Erythroblast (primary cell): ENCODE measurements at regions not wholly inside any gene's neighbourhood (a gene's known extent, or its start where the extent isn't known, plus 50 kb on each side); places are given as distances from the start of the nearest gene placed in this dataset.
"Not testable (repeated sequence)": the region's sequence is repeated elsewhere in the genome, so short reads cannot be mapped to it uniquely, and the experiment has no call there.

Source experiments
- GATA1 ChIP-seq: IDR thresholded peaks from 2 replicates; pipeline ENCODE4 v1.6.1; 2011; ENCODE audit warnings: low read depth, mild to moderate bottlenecking, control low read depth, low read length, moderate library complexity
- POLR2A ChIP-seq: IDR thresholded peaks from 2 replicates; pipeline ENCODE4 v1.6.1; 2011; ENCODE audit warnings: mild to moderate bottlenecking, low read length

- not testable (repeated sequence) for TF ChIP-seq POLR2A, GATA1
These were observed 60.0 kb downstream of the ATP6V0E2 start for GRCh38 chr7:149933776-149934175.
